NCI-H1436 (cell line): ENCODE measurements at regions not wholly inside any gene's neighbourhood (a gene's known extent, or its start where the extent isn't known, plus 50 kb on each side); places are given as distances from the start of the nearest gene placed in this dataset.
"Not testable (repeated sequence)": the region's sequence is repeated elsewhere in the genome, so short reads cannot be mapped to it uniquely, and the experiment has no call there.

ENCODE experiments used
- DNase-seq: peaks from one replicate; lab custom pipeline; 2025; lab: John Stamatoyannopoulos, UW

DNA sequence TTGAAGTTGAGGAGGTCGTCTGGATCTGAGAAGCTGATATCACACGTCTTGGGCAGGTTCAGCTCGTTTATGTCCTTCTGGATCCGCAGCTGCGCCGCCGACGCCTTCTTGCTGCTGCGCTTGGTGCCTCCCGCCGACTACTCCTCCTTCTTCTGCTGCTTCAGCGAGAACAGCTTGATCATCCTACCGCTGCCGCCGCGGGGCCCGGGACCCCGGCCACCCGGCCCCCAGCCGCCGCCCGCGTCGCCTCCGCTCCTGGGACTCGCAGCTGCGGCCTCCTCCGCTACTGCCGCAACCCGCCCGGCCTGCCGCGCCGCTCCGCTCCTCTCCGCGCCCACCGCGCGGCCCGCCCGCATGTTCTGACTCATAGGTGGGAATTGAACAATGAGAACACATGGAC, 1710.6 kb downstream of the TP53TG3F start:
- not testable (repeated sequence) for DNase-seq

DNA sequence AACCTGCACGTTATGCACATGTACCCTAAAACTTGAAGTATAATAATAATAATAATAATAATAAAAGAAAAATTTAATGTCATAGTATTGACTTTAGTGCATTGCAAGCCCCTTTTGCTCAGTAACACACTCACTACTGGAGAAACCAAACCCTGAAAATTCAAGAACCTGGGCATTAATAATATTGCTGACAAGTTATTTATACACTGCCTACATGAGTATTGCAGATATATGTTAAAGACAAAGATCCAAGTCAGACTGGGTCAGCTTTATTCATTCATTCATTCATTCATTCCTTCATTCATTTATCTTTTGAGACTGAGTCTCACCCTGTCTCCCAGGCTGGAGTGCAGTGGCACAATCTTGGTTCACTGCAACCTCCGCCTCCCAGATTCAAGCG, 1711.2 kb downstream of the TP53TG3F start:
- no peak for DNase-seq

DNA sequence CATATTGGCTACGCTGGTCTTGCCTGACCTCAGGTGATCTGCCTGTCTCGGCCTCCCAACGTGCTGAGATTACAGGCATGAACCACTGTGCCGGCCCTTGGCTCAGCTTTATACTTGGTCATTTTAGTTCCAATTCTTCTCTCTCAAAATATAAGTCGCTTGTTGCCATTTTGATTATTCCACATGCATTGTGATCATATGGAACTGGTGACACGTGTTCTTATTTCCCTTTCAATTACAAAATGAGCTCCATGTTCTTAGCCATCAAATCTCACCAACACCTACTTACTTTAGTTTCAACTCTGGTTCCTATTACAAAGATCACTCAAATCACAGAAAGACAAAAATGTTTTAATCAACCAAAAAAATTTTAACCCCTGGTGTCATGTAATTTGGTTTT, 1711.7 kb downstream of the TP53TG3F start:
- no peak for DNase-seq

DNA sequence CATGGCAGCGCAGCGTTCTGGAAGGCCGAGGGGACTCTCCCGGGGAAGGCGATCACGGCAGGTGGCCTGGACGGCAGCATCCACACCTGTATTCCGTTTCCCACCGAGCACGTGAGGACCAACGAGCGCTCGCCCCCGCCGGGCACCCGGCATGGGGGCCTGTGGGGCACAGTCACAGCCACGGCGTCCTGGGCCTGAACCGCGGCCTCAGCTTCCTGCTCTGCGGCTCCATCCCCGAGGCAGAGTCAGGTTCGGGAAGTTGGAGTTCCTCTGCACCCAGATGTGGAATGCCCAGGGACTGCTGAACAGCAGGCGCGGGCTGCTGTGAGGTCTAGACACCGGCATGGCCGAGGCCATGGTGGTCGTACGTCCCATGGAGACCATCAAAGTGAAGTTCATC, 1713.9 kb downstream of the TP53TG3F start:
- no peak for DNase-seq

DNA sequence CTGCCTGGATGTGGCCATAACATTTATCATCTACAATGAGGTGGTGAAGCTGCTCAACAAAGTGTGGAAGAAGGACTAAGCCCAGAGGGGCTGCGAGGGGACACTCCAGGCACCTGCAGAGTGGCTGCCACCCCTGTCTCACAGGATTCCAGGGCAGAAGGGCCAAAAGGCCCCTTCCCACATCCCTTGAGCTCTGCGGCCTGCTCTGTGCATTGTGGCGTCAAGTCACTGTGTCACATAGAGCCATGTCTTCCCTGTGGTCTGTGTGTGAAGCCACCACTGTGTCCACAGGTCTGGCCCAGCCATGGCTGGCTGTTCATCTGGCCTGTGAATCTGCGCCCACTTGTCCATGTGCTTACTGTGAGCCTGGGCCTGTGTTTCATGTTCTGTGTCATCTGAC, 1714.6 kb downstream of the TP53TG3F start:
- no peak for DNase-seq

DNA sequence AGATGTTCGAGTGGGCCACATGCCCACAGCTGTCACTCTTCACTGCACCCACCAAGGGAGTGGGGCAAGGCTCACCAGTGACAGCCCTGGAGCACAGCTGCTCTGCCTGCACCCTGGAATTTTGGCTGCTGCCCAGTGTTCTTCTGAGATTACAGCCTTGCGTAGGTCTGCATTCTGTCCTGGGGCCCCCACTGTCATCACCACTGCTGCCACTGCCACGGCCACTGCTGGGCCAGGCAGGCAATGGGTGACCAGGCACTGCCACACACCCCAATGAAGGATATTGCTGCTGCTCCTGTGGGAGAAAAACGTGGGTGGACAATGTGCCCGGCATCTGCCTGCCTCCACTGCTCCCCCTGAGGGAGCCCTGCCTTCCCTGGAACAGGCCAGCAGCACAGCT, 1717.0 kb downstream of the TP53TG3F start:
- DNase-seq: no peak

DNA sequence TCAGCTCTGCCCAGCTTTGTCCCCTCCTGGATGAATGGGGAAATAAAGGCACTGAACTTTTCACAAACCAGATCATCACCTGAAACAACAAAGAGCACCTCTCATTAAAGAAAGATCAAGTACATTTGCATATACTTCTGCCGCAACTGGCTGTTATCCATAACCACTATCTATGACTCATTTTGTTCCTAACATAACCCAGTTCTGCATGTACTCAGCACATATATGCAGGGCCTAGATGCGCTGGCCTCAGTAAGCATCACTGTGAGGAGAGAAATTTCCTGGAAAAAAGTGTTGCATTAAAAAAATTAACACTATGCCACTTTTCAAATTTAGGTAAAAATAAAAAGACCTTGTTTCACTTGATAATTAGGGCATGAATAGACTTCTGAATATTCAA, 1718.4 kb downstream of the TP53TG3F start:
- DNase-seq: no peak

DNA sequence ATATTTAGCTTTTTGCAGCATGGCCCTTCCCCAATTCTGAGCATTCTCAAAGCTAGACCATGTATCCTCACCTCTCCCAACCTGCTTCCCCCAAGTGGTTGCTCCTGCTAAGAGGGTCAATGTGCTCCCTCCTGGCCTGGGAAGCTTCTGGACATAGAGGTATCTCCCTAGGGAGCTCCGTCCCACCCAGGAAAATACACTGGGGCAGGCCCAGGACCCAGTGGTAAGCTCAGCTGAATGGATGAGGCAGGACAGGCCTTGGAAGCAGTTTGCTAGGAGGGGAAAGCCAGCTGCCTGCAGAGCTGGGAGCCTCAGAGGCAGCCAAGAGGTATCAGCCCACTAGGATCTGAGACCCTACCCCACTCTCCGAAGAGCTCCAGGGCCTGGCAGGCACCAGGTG, 1721.6 kb downstream of the TP53TG3F start:
- DNase-seq: no peak

DNA sequence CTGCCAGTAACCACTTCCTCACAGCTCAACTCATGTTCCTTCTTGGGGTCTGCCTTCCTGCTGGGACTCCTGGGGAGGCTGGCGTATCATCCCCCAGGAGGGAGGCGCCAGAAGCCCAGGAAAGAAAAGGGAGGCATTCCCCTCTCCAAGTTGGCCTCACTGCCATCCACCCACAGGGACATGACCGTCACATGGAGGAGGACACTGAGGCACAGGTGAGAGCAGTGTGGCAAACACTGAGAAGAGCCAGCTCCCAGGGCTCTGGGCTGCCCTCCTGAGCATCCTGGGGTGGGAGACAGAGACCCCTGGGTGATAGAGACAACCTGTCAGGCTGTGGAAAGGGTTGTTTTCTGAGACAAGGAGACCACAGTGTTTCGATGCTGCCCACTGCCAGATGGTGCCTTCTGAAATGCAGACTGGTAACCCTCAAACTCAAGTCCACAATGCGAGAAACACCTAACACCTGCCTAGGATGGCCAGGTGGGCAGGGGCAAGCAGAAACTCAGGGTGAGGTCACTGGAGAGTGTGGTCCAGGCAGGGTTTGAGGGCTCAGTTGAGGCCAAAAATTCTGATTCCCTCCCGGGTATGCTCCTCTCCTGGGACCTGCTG, 1722.1 kb downstream of the TP53TG3F start:
- no peak for DNase-seq

DNA sequence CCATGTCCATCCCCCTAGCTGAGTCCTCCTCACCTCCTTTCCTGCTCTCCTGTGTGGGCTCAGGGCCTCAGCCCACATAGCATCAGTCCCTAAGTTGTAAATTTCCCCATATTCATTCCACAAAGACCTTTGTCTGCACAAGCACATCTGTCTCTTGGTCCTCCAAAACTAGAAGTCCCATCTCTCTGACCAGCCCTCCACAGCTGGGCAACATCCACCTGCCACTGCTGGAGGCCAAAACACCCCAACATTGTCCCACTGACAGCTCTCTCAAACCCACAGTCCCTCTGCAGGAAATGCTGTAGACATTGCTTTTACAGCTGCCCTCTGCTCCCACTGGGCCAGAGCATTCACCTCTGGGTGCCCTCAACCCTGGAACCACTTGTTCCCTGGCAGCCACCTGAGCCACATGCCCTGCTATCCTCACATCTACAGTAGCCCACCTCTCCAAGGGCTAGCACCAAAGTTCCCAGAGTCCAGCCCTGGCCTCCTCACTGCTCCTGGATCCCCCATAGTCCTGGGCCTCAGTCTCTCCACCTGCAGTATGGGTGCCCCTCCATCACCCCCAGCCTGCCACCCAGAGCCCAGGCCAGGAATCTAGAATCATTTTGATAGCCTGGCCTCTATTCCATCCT, 1722.7 kb downstream of the TP53TG3F start:
- no peak for DNase-seq

DNA sequence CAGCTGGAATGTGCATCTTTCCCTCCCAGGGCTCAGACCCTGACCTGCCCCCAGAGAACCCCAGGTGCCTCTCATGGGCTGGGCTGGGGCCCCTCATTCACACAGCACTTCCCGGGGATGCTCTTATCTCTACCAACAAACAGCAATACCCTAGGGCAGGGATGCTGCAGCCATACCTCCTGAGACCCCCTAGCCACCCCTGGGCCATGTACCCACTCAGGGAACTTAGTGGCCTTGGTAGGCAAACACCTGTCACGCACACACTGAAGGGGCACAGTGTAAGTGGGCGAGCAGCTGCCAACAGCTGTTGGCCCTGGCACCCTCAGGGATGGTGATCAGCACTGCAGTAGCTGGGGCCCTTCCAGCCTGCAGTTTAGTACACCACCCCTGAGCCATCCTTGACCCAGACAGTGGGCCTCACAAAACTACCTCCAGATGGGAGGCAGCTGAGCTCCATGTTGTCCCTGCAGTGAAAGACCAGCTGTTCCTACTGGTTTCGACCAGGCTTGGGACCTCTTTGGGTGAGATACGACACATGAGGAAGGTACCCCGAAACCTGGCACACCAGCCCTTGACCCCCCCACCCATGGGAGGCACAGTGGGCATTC, 1723.6 kb downstream of the TP53TG3F start:
- no peak for DNase-seq

DNA sequence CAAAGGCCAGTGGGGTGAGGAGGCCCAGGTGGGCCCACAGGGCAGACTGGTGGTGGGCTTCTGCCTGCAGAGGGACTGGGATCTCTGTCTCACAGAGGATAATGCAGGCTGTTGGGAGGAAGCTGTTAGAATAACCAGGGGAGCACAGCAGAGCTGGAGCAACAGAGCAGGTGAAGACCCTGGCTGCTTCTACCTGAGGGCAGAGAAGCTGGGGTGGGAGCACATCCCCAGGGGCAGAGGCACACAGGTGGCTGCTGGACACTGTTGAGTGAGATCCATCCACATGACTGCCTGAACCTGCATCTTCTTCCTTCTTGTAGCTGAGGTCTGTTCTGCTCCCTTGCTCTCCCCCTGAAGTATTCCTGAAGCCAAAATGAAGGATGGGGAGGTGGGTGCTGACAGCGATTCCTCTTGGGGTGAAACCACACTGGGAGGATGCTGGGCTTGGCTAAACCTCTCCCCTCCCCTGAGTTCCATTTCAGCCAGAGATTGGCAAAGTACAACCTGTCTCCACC, 1725.0 kb downstream of the TP53TG3F start:
- DNase-seq: no peak

DNA sequence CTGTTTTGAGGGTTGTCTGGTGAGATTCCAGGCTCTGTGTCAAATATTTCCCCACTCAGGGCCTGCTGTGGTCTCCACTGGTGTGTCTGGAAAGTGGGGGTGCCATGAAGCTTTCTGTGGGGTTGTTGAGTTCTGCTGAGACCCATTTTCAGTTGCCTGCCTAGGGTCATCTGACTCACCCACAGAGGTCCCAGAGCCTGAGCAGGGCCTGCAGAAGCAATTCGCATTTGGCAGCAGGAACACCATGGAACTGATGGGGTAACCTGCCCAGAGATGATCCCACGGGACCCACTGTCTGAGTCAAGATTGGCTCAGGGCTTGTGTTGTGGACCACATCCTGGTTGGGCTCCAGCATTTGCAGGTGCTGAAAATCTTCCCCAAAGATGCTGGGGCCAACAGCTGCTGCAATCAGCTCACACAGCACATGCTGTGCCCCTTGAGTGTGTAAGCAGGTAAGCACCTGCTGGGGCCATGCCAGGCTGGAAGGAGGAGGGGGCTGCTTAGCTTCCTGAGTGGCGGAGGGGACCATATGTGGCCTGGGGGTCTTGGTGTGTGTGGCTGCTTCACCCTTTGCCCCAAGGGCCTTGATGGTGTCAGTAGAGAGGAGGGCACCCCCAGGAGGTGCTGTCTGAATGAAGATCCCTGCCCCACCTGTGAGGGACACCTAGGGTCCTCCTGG, 1726.1 kb downstream of the TP53TG3F start:
- no peak for DNase-seq

DNA sequence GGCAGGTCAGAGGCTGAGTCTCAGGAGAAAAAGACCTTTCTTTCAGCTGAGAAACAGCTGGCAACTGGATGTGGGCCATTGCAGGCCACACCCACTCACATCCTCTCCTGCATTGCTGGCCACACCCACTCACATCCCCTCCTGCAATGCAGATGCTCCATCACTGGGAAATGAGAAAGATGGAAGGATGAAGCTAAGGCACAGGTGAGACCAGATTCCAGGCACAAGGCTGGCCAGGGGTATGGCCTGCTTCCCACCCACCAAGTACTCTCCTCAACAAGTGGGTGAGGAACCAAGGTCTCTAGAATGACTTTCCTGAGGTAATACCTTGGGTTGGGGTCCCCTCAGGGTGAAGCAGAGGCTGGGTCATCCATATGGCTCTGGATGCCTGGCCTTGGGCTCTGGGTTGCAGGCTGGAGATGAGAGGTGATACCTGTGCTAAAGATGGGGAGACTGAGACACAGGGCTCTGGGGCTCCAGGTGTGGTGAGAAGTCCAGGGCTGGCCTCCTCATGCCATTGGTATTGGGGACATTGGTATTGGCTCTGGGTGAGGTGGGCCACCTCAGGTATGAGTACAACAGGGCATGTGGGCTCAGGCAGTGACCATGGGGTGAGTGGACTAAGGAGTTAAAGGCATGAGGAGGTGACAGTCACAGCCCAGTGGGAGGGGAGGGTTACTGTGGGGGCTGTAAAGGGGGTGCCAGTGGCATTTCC, 1726.8 kb downstream of the TP53TG3F start:
- DNase-seq: no peak

DNA sequence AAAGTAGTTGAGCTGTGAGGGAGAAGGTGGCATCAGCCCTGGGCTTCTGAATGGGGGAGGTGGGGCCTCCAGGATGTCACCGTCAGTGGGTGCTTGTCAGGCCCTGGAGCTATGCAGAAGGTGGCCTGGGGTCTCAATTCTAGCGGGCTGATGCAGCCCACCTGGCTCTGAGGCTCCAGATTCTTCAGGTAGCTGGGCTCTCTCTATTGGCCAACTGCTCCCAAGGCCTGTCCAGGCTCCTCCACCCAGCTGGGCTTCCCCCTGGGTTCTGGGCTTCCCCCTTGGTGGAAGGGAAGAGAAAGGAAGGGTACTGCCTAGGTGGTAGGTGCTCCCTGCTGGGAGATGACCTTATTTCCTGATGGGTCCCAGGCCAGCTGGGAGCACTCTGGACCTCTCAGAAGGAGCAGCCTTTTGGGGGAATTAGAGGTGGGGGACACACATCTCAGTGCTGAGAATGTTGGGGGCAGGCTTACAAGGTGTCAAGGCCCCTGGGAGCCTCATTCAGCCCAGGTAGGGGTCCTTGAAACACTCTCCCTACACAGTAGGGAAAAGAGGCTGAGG, 1728.3 kb downstream of the TP53TG3F start:
- no peak for DNase-seq

DNA sequence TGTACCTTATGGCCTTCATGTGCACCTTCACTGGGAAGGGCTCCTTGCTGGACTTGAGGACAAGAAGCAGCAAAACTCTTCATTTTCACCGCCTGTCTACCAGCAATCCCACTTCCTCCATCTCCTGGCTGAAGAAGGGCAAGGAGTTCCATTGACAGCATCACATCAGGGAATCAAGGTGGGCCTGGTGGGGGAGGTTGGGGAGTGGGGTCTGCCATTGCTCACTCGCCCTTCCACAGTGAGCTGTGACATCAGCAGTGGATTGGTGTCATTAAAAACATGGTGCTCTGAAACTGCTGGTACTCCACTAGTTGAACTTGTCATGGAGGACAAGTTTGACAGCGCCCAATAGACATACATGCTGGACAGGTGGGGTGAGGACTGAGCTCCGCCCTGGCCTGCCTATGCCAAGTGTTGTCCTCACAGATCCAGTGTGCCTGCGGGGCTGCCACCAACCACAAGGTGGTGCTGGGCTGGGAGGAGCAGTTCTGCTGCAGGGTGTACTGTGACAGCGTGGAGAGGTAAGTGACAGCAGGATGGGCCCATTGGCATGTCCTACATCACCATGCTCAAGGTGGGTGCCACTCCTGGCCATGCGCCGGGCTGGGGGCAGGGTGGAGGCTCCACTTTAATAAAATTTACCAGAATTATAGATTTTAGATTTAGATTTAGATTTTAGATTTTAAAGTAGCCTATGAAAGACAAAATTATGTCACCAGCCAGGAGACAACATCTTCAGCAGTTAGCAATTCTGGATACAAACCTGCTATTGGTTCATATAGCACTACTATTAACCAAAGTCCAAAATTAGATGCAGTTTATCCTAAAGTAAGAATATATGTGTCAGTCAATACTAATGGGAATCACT, 1729.1 kb downstream of the TP53TG3F start:
- DNase-seq: peak; percentile 12

DNA sequence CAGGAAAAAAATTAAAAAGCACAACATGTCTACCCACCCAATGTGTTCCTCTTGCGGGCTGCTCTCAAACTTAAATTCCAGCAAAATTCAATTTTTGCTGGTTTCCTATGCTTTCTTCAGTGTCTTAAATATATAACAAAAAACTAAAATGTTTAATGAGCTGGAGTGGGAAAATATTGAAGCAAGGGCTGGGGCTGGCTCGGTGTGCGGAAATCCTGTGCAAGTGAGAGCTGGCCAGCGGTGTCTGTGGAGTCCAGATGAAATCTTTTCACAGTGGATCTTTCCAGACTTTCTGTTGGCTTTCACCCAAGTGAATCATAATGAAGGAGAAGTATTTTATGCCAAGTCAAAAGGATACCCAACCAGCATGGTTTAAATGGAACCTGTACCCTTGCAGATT, 1733.6 kb downstream of the TP53TG3F start:
- DNase-seq: no peak

DNA sequence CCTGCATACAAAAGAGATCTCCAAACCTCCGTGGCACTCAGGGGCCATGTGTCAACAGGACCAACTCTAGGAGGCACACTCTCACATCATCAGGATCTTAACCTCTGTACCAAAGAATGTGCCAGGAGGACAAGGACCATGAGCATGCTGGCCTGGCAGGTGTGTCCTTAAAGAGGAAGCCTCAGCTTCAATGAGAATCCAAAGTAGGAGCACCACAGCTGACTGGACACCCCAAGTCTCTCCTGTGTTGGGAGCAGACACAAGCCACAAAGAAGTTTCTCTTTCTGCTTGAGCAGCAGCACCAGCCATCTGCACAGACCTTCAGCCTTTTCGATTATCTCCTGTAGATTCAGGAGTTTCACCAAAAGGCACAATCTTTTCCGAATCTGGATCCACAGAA, 1734.5 kb downstream of the TP53TG3F start:
- DNase-seq: no peak

DNA sequence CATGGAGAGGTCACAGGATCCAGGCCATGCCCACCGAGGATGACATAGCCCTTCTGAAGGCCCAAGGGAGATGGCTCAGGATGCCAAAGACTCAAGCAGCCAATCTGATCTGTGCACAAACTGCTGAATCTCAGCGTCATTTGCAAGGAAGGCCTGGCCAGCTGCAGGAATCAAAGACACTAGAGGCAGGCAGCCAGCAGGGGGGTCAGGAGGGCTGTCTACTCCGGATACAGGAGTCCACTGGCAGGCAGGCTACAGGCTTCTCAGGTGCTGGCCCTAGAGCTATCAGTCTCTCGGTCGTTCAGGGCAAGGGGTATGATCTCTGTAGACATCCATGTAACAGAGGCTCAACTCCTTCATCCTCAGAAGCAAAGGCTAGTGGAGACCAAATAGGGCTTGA, 1735.3 kb downstream of the TP53TG3F start:
- DNase-seq: no peak

DNA sequence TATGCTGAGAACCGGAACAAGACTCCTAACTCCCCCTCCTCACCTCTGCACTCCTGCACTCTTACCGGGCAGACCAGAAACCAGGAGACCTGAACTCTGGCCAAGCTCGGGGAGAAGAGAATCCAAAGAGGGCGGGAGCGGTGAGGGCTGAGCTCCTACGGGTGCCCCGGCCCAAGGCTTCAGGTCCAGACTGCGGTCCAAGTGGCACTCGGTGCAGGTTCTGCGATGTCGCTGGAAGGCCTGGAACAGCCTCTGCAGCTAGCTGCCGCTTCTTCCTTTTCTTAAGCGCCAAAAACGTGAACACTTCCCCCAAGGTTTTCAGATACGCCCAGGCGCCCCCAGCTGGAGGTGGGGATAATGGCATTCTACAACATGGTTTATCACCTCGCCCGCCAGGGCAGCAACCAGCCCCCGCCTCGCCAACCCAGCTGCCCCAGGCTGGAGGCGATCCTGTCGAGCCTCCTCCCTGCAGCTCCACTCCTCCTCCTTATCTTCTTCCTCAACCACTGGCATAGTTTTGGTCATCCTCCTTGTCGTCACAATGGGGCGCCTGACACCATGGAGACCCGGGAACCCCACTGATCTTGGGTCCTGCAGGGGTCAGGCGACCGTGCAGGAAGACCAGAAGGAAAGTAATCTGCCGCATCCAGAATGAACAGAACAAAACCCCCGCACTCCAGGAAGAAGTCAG, 1735.9 kb downstream of the TP53TG3F start:
- no peak for DNase-seq

DNA sequence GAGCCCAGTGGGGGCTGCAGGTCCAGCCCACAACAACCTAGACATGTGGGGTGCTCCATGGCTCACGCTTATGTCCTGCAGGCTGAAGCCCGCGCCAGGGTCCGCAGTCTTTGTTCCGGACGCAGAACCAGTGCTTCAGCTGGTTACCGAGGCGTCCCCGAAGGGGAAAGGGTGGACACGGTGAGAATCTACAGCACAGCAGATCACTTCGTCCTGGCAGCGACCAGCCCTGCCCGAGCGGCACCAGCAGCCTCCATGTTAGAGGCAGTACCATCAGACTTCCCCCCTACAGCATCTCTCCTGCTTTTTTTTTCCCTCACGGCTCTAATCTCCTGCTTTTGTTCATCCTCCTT, 1736.4 kb downstream of the TP53TG3F start:
- DNase-seq: no peak
